ENCODE measurements at regions not wholly inside any gene's neighbourhood (a gene's known extent, or its start where the extent isn't known, plus 50 kb on each side); places are given as distances from the start of the nearest gene placed in this dataset.
A peak's percentile ranks its signal among the peaks of the same experiment; 100 is the strongest.

DNA sequence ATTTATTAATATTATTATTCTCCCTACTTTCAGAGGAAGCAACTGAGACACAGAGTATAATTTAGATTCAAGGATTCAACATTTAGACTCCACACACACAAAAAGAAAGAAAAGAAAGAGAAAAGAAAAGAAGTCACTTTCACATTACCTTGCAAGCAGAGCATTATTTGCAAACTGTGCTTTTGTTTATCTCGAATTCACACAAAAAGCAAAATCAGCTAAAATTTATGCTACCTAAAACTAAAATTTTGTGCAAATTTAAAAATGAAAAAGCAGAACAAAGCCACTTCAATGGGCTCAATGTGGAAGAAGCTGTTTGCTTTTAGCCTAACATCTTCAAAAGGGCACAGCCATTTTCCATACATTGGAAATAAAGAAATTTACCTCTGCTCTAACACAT, 1282.7 kb upstream of the GYPC start:
- no peaks in the 10 kb centered on the region for H3K27me3 ChIP-seq (replicated peaks; ENCODE audit: insufficient read depth, low read length)
- H3K79me2 ChIP-seq (ENCODE audit: low read length): no peaks in the 10 kb centered on the region
- H3K9me3 ChIP-seq (replicated peaks; ENCODE audit: insufficient read depth, low read length): no peaks in the 10 kb centered on the region
- no peak for DNase-seq
- no peak overlapping the region for H3K4me3 ChIP-seq (ENCODE audit: low read length)
- no peaks in the 10 kb centered on the region for H3F3A ChIP-seq (ENCODE audit: insufficient read depth, low read length)
- H3K36me3 ChIP-seq (replicated peaks; ENCODE audit: insufficient read depth, low read length): no peaks in the 10 kb centered on the region
- no peak overlapping the region for H3K9ac ChIP-seq (ENCODE audit: low read length)
- no peak overlapping the region for H3K4me2 ChIP-seq (ENCODE audit: low read depth, low read length)
- no peaks in the 10 kb centered on the region for H3K9me2 ChIP-seq (replicated peaks; ENCODE audit: insufficient read depth, low read length)
- H4K20me1 ChIP-seq (ENCODE audit: insufficient read depth, low read length): no peaks in the 10 kb centered on the region
- 0 out of 2 replicates have a peak, but pooled peaks cover 2% of the 10 kb centered on the region for H3K4me1 ChIP-seq (ENCODE audit: low read length)
- H2AFZ ChIP-seq (ENCODE audit: low read length): no peak overlapping the region
- no peak overlapping the region for H3K27ac ChIP-seq (ENCODE audit: low read length)
- no peak for TF ChIP-seq EZH2 (optimal IDR thresholded peaks at IDR 0.05; ENCODE audit: low read depth, low read length)
- TF ChIP-seq, protein P1, sequence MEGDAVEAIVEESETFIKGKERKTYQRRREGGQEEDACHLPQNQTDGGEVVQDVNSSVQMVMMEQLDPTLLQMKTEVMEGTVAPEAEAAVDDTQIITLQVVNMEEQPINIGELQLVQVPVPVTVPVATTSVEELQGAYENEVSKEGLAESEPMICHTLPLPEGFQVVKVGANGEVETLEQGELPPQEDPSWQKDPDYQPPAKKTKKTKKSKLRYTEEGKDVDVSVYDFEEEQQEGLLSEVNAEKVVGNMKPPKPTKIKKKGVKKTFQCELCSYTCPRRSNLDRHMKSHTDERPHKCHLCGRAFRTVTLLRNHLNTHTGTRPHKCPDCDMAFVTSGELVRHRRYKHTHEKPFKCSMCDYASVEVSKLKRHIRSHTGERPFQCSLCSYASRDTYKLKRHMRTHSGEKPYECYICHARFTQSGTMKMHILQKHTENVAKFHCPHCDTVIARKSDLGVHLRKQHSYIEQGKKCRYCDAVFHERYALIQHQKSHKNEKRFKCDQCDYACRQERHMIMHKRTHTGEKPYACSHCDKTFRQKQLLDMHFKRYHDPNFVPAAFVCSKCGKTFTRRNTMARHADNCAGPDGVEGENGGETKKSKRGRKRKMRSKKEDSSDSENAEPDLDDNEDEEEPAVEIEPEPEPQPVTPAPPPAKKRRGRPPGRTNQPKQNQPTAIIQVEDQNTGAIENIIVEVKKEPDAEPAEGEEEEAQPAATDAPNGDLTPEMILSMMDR (IDR thresholded peaks at IDR 0.05; ENCODE audit: low read length): no peak
- TF ChIP-seq EZH2phosphoT487 (IDR thresholded peaks at IDR 0.05; ENCODE audit: low read length): no peak

DNA sequence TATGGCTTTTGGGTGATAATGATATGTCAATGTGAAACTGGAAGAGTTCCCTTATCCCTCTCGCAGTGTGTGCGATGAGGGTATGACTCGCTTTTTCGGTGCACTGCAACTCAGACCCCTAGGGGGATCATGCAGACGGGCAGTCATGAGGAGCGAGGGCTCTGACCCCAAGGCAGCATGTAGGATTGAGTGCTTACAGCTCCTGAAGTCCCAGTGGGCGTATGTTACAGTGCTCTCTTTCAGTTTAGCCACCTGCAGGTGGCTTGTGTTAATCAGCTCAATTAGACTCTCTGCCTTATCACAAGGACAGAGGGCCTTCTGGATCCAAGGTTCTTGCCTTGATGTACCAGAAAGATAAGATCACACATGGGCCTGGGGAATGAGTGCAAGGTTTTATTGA, 1269.9 kb upstream of the GYPC start:
- no peaks in the 10 kb centered on the region for H3K9me3 ChIP-seq (replicated peaks; ENCODE audit: insufficient read depth, low read length)
- no peaks in the 10 kb centered on the region for H4K20me1 ChIP-seq (ENCODE audit: insufficient read depth, low read length)
- H3K27me3 ChIP-seq (replicated peaks; ENCODE audit: insufficient read depth, low read length): no peaks in the 10 kb centered on the region
- no peak for DNase-seq
- H3K4me3 ChIP-seq (ENCODE audit: low read length): no peak overlapping the region
- no peaks in the 10 kb centered on the region for H3K4me1 ChIP-seq (ENCODE audit: low read length)
- no peak overlapping the region for H3K4me2 ChIP-seq (ENCODE audit: low read depth, low read length)
- H3K9me2 ChIP-seq (replicated peaks; ENCODE audit: insufficient read depth, low read length): no peaks in the 10 kb centered on the region
- H3K36me3 ChIP-seq (replicated peaks; ENCODE audit: insufficient read depth, low read length): no peaks in the 10 kb centered on the region
- no peak overlapping the region for H3K27ac ChIP-seq (ENCODE audit: low read length)
- no peak for TF ChIP-seq EZH2phosphoT487 (IDR thresholded peaks at IDR 0.05; ENCODE audit: low read length)
- TF ChIP-seq, protein P1 (IDR thresholded peaks at IDR 0.05; ENCODE audit: low read length): no peak
- no peak for TF ChIP-seq EZH2 (optimal IDR thresholded peaks at IDR 0.05; ENCODE audit: low read depth, low read length)
- H3K79me2 ChIP-seq (ENCODE audit: low read length): no peaks in the 10 kb centered on the region
- H2AFZ ChIP-seq (ENCODE audit: low read length): no peak overlapping the region
- no peaks in the 10 kb centered on the region for H3F3A ChIP-seq (ENCODE audit: insufficient read depth, low read length)
- no peak overlapping the region for H3K9ac ChIP-seq (ENCODE audit: low read length)

DNA sequence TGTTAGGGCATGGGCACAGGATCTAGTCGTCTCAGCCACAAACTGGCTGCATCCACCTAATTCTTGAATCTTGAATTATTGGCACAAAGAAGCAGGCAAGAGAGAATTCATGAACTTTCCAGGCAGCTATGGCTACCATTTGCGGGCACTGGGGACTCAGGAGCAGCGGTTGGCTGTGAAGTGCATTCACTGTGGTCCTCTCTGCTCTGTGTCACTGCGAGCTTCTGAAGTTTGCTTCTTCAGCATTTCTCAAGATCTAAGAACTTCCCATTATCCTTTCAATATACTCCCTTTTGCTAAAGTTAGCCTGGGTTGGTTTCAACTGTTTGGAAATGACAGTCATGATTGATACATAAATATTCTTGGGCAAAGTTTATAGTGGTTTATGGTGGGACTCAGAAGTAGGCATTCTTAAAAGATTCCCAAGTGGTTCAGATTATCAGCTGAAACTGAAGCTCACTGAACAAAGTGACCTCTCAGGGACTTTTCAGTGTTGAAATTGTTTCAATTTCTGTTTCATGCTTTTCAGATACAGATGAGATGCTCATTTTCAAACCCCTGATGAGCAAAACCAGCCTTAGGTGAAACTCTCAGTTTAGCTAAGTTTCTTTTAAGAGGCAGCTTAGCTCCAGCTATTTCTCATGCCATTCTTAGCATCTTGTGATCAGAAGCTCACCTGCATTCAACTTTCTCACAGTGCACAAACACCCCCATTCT, 1258.3 kb upstream of the GYPC start:
- Histone ChIP-seq H4K20me1 (ENCODE audit: insufficient read depth, low read length) (no peaks in the 10 kb centered on the region), H3K79me2 (ENCODE audit: low read length) (no peaks in the 10 kb centered on the region), H3K27ac (ENCODE audit: low read length) (peak overlapping the region; percentile 81), H3K4me3 (ENCODE audit: low read length) (peak overlapping the region; percentile 41), H3K9me2 (replicated peaks; ENCODE audit: insufficient read depth, low read length) (no peaks in the 10 kb centered on the region), H3K9me3 (replicated peaks; ENCODE audit: insufficient read depth, low read length) (no peaks in the 10 kb centered on the region), H3K9ac (ENCODE audit: low read length) (peak overlapping the region; percentile 33; the same call in 1 of the 2 replicates), H3K4me1 (ENCODE audit: low read length) (peaks cover 26% of the 10 kb centered on the region), H2AFZ (ENCODE audit: low read length) (peak overlapping the region; percentile 71), H3K36me3 (replicated peaks; ENCODE audit: insufficient read depth, low read length) (no peaks in the 10 kb centered on the region), H3K27me3 (replicated peaks; ENCODE audit: insufficient read depth, low read length) (no peaks in the 10 kb centered on the region), H3F3A (ENCODE audit: insufficient read depth, low read length) (peaks cover 22% of the 10 kb centered on the region), H3K4me2 (ENCODE audit: low read depth, low read length) (peak overlapping the region; percentile 84)
- DNase-seq: peak; percentile 93
- TF ChIP-seq EZH2 (optimal IDR thresholded peaks at IDR 0.05; ENCODE audit: low read depth, low read length) (no peak), EZH2phosphoT487 (IDR thresholded peaks at IDR 0.05; ENCODE audit: low read length) (no peak)
- TF ChIP-seq, protein P1 (IDR thresholded peaks at IDR 0.05; ENCODE audit: low read length): no peak
